ENCODE measurements at regions not wholly inside any gene's neighbourhood (a gene's known extent, or its start where the extent isn't known, plus 50 kb on each side); places are given as distances from the start of the nearest gene placed in this dataset.

DNA sequence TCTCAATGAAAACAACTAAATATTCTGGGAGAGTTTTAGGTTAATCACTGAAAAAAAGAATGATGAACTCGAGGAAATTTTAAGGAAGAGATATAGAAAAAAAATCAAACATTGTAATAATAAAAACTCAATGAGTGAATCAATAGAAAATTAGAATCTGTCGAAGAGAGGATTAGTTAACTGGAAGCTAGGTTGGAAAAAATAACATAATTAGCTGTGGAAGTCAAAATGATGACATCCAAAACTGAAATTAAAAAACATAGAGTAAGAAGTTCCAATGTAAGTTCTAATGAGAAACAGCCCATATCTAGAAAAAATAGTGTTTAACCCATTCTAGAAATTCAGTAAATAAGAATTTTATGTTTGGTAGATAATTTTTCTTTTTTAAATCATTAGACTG lies 299.3 kb upstream of the RARB start:
- ChIA-PET POLR2A (ENCODE audit: partially characterized antibody) (no interaction called here), CTCF (ENCODE audit: partially characterized antibody) (no interaction called here)
- TF ChIP-seq TBP (IDR thresholded peaks at IDR 0.05; ENCODE audit: low read depth, low read length) (no peak), CHD1 (IDR thresholded peaks at IDR 0.05; ENCODE audit: low read depth, low read length) (no peak), CTBP2 (IDR thresholded peaks at IDR 0.05; ENCODE audit: borderline replicate concordance, insufficient read depth, insufficient read length, low read length) (no peak), SP2 (IDR thresholded peaks at IDR 0.05; ENCODE audit: low read length) (no peak), GABPA (IDR thresholded peaks at IDR 0.05; ENCODE audit: borderline replicate concordance, insufficient read depth, low read length) (no peak), NANOG (IDR thresholded peaks at IDR 0.05; ENCODE audit: insufficient read depth, low read depth, low read length, poor library complexity, severe bottlenecking) (no peak), BCL11A (IDR thresholded peaks at IDR 0.05; ENCODE audit: low read depth in 2 of 2, low read length in 2 of 2) (no peak), HDAC2 (IDR thresholded peaks at IDR 0.05; ENCODE audit: borderline replicate concordance in 1 of 2, low read depth in 2 of 2, low read length in 2 of 2) (no peak), RFX5 (IDR thresholded peaks at IDR 0.05; ENCODE audit: borderline replicate concordance, low read depth, low read length) (no peak)
- TF ChIP-seq, protein P1, sequence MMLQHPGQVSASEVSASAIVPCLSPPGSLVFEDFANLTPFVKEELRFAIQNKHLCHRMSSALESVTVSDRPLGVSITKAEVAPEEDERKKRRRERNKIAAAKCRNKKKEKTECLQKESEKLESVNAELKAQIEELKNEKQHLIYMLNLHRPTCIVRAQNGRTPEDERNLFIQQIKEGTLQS (IDR thresholded peaks at IDR 0.05; ENCODE audit: insufficient read depth, low read depth, low read length): no peak
- TF ChIP-seq, protein P2, sequence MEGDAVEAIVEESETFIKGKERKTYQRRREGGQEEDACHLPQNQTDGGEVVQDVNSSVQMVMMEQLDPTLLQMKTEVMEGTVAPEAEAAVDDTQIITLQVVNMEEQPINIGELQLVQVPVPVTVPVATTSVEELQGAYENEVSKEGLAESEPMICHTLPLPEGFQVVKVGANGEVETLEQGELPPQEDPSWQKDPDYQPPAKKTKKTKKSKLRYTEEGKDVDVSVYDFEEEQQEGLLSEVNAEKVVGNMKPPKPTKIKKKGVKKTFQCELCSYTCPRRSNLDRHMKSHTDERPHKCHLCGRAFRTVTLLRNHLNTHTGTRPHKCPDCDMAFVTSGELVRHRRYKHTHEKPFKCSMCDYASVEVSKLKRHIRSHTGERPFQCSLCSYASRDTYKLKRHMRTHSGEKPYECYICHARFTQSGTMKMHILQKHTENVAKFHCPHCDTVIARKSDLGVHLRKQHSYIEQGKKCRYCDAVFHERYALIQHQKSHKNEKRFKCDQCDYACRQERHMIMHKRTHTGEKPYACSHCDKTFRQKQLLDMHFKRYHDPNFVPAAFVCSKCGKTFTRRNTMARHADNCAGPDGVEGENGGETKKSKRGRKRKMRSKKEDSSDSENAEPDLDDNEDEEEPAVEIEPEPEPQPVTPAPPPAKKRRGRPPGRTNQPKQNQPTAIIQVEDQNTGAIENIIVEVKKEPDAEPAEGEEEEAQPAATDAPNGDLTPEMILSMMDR (IDR thresholded peaks at IDR 0.05; ENCODE audit: control extremely low read depth in 1 of 3, insufficient read depth in 1 of 3, low read depth in 1 of 3, low read length in 3 of 3): no peak

More for the DNA sequence above, 299.3 kb upstream of the RARB start:
- peaks cover 0 to 4% (median 0%) of the 10 kb centered on the region in 4 experiments; a peak in 1 of 8 replicates for H3K36me3 ChIP-seq (ENCODE audit: control insufficient read depth in 2 of 4, insufficient read depth in 4 of 4, low read length in 3 of 4)
- no peak overlapping the region for H3K9ac ChIP-seq (replicated peaks in 1 of 4; ENCODE audit: extremely low read depth in 1 of 4, low read depth in 3 of 4, low read length in 3 of 4)
- no peak overlapping the region for H3K18ac ChIP-seq (ENCODE audit: extremely low read depth, low read length)
- H2BK20ac ChIP-seq (ENCODE audit: low read length): no peak overlapping the region
- no peak overlapping the region for H3K23ac ChIP-seq (ENCODE audit: insufficient read length)
- no peaks in the 10 kb centered on the region for H3K79me2 ChIP-seq (ENCODE audit: control insufficient read depth in 1 of 2, insufficient read depth in 2 of 2, low read length in 2 of 2)
- no peak overlapping the region for H2BK120ac ChIP-seq (replicated peaks; ENCODE audit: low read depth, low read length)
- no peak overlapping the region for H4K5ac ChIP-seq (ENCODE audit: insufficient read length, low read depth, low read length)
- H3K14ac ChIP-seq (ENCODE audit: insufficient read length): no peak overlapping the region
- H3K4me1 ChIP-seq (replicated peaks in 1 of 4; ENCODE audit: control insufficient read depth in 3 of 4, insufficient read depth in 4 of 4, low read length in 3 of 4): no peaks in the 10 kb centered on the region; a peak in 1 of 7 replicates
- no peaks in the 10 kb centered on the region for H3K27me3 ChIP-seq (replicated peaks in 1 of 4; ENCODE audit: control insufficient read depth in 3 of 4, extremely low read depth in 1 of 4, insufficient read depth in 3 of 4, low read length in 3 of 4)
- H2BK5ac ChIP-seq (ENCODE audit: low read depth, low read length): no peak overlapping the region
- no peak overlapping the region for H2BK15ac ChIP-seq (ENCODE audit: low read length)
- no peak overlapping the region for H2BK12ac ChIP-seq (ENCODE audit: low read depth, low read length)
- no peaks in the 10 kb centered on the region for H3K79me1 ChIP-seq (ENCODE audit: low read depth, low read length)
- no peaks in the 10 kb centered on the region for H4K20me1 ChIP-seq (replicated peaks in 1 of 2; ENCODE audit: control insufficient read depth in 1 of 2, insufficient read depth in 2 of 2, low read length in 2 of 2)
- 91% methylated on average over 2 of the region's 2 CpGs; no CpG with 5 or more reads in 1 of the 2 experiments for WGBS, 2 experiments (ENCODE audit: extremely low coverage in 1 of 2, insufficient coverage in 1 of 2, insufficient read length in 1 of 2, insufficient replicate concordance in 2 of 2, low coverage in 1 of 2, low lambda C conversion rate in 2 of 2, missing lambda C conversion rate in 1 of 2)
- H3K23me2 ChIP-seq (ENCODE audit: low read depth, low read length): no peaks in the 10 kb centered on the region
- DNase-seq (ENCODE audit: low read depth in 1 of 2, low spot score in 2 of 2) (no peak), FAIRE-seq (no peak)
- no peak overlapping the region for H2AK5ac ChIP-seq (ENCODE audit: low read depth, low read length)
- H3K27ac ChIP-seq (ENCODE audit: low read depth, low read length): no peak overlapping the region
- no peak overlapping the region for H2AFZ ChIP-seq (ENCODE audit: low read length)
- H3K4me3 ChIP-seq (ENCODE audit: extremely low read depth in 1 of 4, insufficient read depth in 2 of 4, low read depth in 3 of 4, low read length in 4 of 4): no peak overlapping the region
- no peak overlapping the region for H4K91ac ChIP-seq (replicated peaks; ENCODE audit: insufficient read length, low read length)
- no peak overlapping the region for H3K56ac ChIP-seq (replicated peaks; ENCODE audit: insufficient read length, low read depth, low read length)
- H3K9me3 ChIP-seq (ENCODE audit: insufficient read depth in 2 of 2, low read depth in 1 of 2, low read length in 1 of 2): peaks cover 4 to 16% of the 10 kb centered on the region in 2 experiments; a peak in 2 of 4 replicates
- H4K8ac ChIP-seq (ENCODE audit: extremely low read depth, insufficient read depth, low read length): no peak overlapping the region
- H3K4me2 ChIP-seq (ENCODE audit: insufficient read depth in 1 of 2, low read depth in 2 of 2, low read length in 2 of 2): no peak overlapping the region
- no peak overlapping the region for H3K4ac ChIP-seq (replicated peaks; ENCODE audit: insufficient read length, low read depth, low read length)

Data from H1 (cell line).